HepG2 (cell line): ENCODE measurements at regions not wholly inside any gene's neighbourhood (a gene's known extent, or its start where the extent isn't known, plus 50 kb on each side); places are given as distances from the start of the nearest gene placed in this dataset.

ENCODE experiments used
- ATAC-seq: fragments of 200-7000 bp; cut with Tn5 transposase; 3 replicates; pipeline ENCODE4 v1.9.1; 2020; ENCODE audit warnings: mild to moderate bottlenecking, moderate library complexity
- BruUV-seq: library from RNA; stranded (reverse); fragments of 400-500 nt; replicated peaks from 2 replicates; lab custom pipeline; 2021; lab: Mats Ljungman, UMichigan
- CTCF ChIA-PET: fragments of 300-600 bp; formaldehyde crosslinking; extraction: SDS; loops from one replicate; lab custom pipeline; 2021; ENCODE audit warnings: low total read pairs, inconsistent platforms, low intra/inter-chr PET ratio; lab: Yijun Ruan, JAX
- POLR2A ChIA-PET: fragments of 350-600 bp; sonication (Branson Sonifier 250); formaldehyde crosslinking; loops from one replicate; lab custom pipeline; 2020; ENCODE audit warnings: antibody characterized with exemption, inconsistent platforms; lab: Yijun Ruan, JAX
- DNase-seq: peaks from one replicate; pipeline ENCODE4 v3.0.0-alpha.2; 2015; ENCODE audit warnings: low spot score
- FAIRE-seq: peaks from 3 replicates; lab custom pipeline; 2011; peaks lifted over from hg19 to GRCh38; lab: Jason Lieb, UNC
- H2AFZ ChIP-seq: one replicate; pipeline ENCODE4 v1.6.1; 2011; ENCODE audit warnings: low read length, inconsistent platforms
- H3K27ac ChIP-seq: fragments of 300-600 bp; 3 replicates; pipeline ENCODE4 v1.8.0; 2011; ENCODE audit warnings: mixed run types, mild to moderate bottlenecking, mixed read lengths, low read length, inconsistent platforms; ENCODE audit not compliant: insufficient read depth; ENCODE audit errors: extremely low read length
- H3K27me3 ChIP-seq, 2 experiments: fragments of 200-600 bp in 1 of 2; 2 replicates in 1 of 2; 3 replicates in 1 of 2; pipeline versions ENCODE4 v1.6.0 to v1.8.0; 2011; ENCODE audit warnings: low read length in 2 of 2, mild to moderate bottlenecking in 2 of 2, moderate library complexity in 2 of 2, inconsistent platforms in 1 of 2; ENCODE audit not compliant: insufficient read depth in 2 of 2, control insufficient read depth in 1 of 2
- H3K36me3 ChIP-seq, 2 experiments: fragments of 200-600 bp in 1 of 2; replicated peaks in 1 of 2; 2 replicates in 1 of 2; 3 replicates in 1 of 2; pipeline versions ENCODE4 v1.5.1 to v1.8.0; 2011; ENCODE audit warnings: low read length in 2 of 2, inconsistent platforms in 1 of 2; ENCODE audit not compliant: insufficient read depth in 2 of 2, control insufficient read depth in 1 of 2
- H3K4me1 ChIP-seq: 2 replicates; pipeline ENCODE4 v1.5.1; 2012; ENCODE audit warnings: low read length, inconsistent platforms; ENCODE audit not compliant: insufficient read depth
- H3K4me2 ChIP-seq: 2 replicates; pipeline ENCODE4 v1.6.0; 2011; ENCODE audit warnings: low read depth, low read length, inconsistent platforms
- H3K4me3 ChIP-seq, 3 experiments: fragments of 200-600 bp in 1 of 3; sonication (generic), shearing (Covaris generic) in 1 of 3; replicated peaks in 1 of 3; 2 replicates each; pipeline ENCODE4 v1.5.1; 2011 to 2016; ENCODE audit warnings: low read length in 3 of 3, inconsistent platforms in 2 of 3, low read depth in 2 of 3, mild to moderate bottlenecking in 2 of 3, control low read depth in 1 of 3, mixed read lengths in 1 of 3; ENCODE audit not compliant: insufficient read depth in 1 of 3
- H3K79me2 ChIP-seq: one replicate; pipeline ENCODE4 v1.6.1; 2011; ENCODE audit warnings: low read length, inconsistent platforms; ENCODE audit not compliant: insufficient read depth
- H3K9ac ChIP-seq: 2 replicates; pipeline ENCODE4 v1.6.0; 2011; ENCODE audit warnings: mild to moderate bottlenecking, low read depth, low read length, inconsistent platforms; ENCODE audit not compliant: insufficient read depth
- H3K9me3 ChIP-seq: 2 replicates; pipeline ENCODE4 v1.5.1; 2012; ENCODE audit warnings: mild to moderate bottlenecking, low read length
- H4K20me1 ChIP-seq: 2 replicates; pipeline ENCODE4 v1.6.0; 2011; ENCODE audit warnings: inconsistent platforms, mild to moderate bottlenecking, low read length, moderate library complexity; ENCODE audit not compliant: insufficient read depth
- HOXA9 ChIP-seq: sonication (generic); formaldehyde crosslinking; IDR thresholded peaks from 2 replicates; pipeline ENCODE4 v1.8.1; 2022; ENCODE audit warnings: missing genetic modification reagents, mild to moderate bottlenecking, moderate library complexity, borderline replicate concordance
- KLF9 ChIP-seq: IDR thresholded peaks from 2 replicates; pipeline ENCODE4 v1.6.1; 2016; ENCODE audit warnings: low read depth
- MAFF ChIP-seq: IDR thresholded peaks from 2 replicates; pipeline ENCODE4 v1.6.1; 2011; ENCODE audit warnings: low read depth, low read length, improper control_type of control experiment
- MAFK ChIP-seq, 2 experiments: IDR thresholded peaks in 1 of 2; conservative IDR thresholded peaks in 1 of 2; 2 replicates each; pipeline ENCODE4 v1.6.1; 2011; ENCODE audit warnings: improper control_type of control experiment in 2 of 2, low read length in 2 of 2
- PPARG ChIP-seq: conservative IDR thresholded peaks from 2 replicates; pipeline ENCODE4 v1.6.1; 2016; ENCODE audit warnings: missing biosample characterization, missing genetic modification reagents
- ZNF18 ChIP-seq: sonication (generic); formaldehyde crosslinking; IDR thresholded peaks from 2 replicates; pipeline ENCODE4 v1.8.0; 2022; ENCODE audit warnings: mild to moderate bottlenecking, missing genetic modification reagents; ENCODE audit not compliant: insufficient replicate concordance
- ZNF441 ChIP-seq: sonication (generic); formaldehyde crosslinking; IDR thresholded peaks from 2 replicates; pipeline ENCODE4 v1.7.0; 2021; ENCODE audit warnings: missing genetic modification reagents, borderline replicate concordance
- ZNF614 ChIP-seq: IDR thresholded peaks from 2 replicates; pipeline ENCODE4 v1.6.1; 2018; ENCODE audit warnings: missing biosample characterization, missing genetic modification reagents, inconsistent platforms, borderline replicate concordance
- ZNF670 ChIP-seq: sonication (generic); formaldehyde crosslinking; IDR thresholded peaks from 2 replicates; pipeline ENCODE4 v1.8.0; 2022; ENCODE audit warnings: mild to moderate bottlenecking, missing genetic modification reagents, borderline replicate concordance
- ZNF761 ChIP-seq: sonication (generic); formaldehyde crosslinking; conservative IDR thresholded peaks from 2 replicates; pipeline ENCODE4 v1.4.0; 2020; ENCODE audit warnings: mild to moderate bottlenecking, missing genetic modification reagents
- ZNF766 ChIP-seq: sonication (generic); formaldehyde crosslinking; IDR thresholded peaks from 2 replicates; pipeline ENCODE4 v1.5.0; 2020; ENCODE audit warnings: missing genetic modification reagents, borderline replicate concordance
- ZNF878 ChIP-seq: sonication (generic); formaldehyde crosslinking; IDR thresholded peaks from 2 replicates; pipeline ENCODE4 v1.8.1; 2023; ENCODE audit warnings: mild to moderate bottlenecking, missing genetic modification reagents, moderate library complexity
- WGBS: methylation state at CpG from one replicate; pipeline ENCODE4 v1.1.6; 2017; ENCODE audit warnings: low lambda C conversion rate; 5-methylcytosine and 5-hydroxymethylcytosine counted together
- in situ Hi-C: cut with HindIII; loops from 2 replicates; pipeline ENCODE4 v1.10.0; 2017; ENCODE audit warnings: low pct_unique_long_range_greater_than_20kb; ENCODE audit not compliant: extremely low pct_ligation_motif_present
- intact Hi-C: fragments of 100-400 bp; cut with micrococcal nuclease; formaldehyde crosslinking; loops from one replicate; pipeline ENCODE4 v1.10.0; 2022; ENCODE audit not compliant: unreplicated experiment

- TF ChIP-seq ZNF18 (CRISPR knock-in tag) (no peak), ZNF761 (CRISPR knock-in tag) (no peak), ZNF878 (no peak), ZNF766 (CRISPR knock-in tag) (no peak), ZNF614 (CRISPR knock-in tag) (no peak), HOXA9 (CRISPR knock-in tag) (no peak), ZNF441 (CRISPR knock-in tag) (no peak), PPARG (no peak), KLF9 (CRISPR knock-in tag) (no peak)
Observed at GRCh38 chr10:35735412-35735811, 93.3 kb upstream of the FZD8 start (continued).

GRCh38 chr10:35731828-35732227 is 89.7 kb upstream of the FZD8 start:
- Histone ChIP-seq H4K20me1 (no peaks in the 10 kb centered on the region), H3K4me1 (no peaks in the 10 kb centered on the region), H3K36me3 (no peaks in the 10 kb centered on the region), H3K27ac (no peak overlapping the region), H3K9ac (no peak overlapping the region), H3K4me3 (no peak overlapping the region), H3K4me2 (no peak overlapping the region), H3K9me3 (no peaks in the 10 kb centered on the region), H3K27me3 (no peaks in the 10 kb centered on the region), H2AFZ (no peak overlapping the region), H3K79me2 (no peaks in the 10 kb centered on the region)
- WGBS, result 33% methylated on average over 1 of the region's 1 CpG
- no peak for DNase-seq
- CTCF ChIA-PET, result no interaction called here
- ATAC-seq, result no peak
- intact Hi-C loops, result no loop called here
- TF ChIP-seq MAFF (peak; percentile 69), MAFK (conservative IDR thresholded peaks at IDR 0.05 in 1 of 2, IDR thresholded peaks at IDR 0.05 in 1 of 2; ENCODE audit: low read length in 2 of 2) (peak; percentile 59 to 65), ZNF670 (no peak)
- in situ Hi-C loops, result no loop called here
- FAIRE-seq, result no peak
- POLR2A ChIA-PET, result no interaction called here
- no TSS peak for BruUV-seq
